ENCODE measurements at regions not wholly inside any gene's neighbourhood (a gene's known extent, or its start where the extent isn't known, plus 50 kb on each side); places are given as distances from the start of the nearest gene placed in this dataset.

DNA sequence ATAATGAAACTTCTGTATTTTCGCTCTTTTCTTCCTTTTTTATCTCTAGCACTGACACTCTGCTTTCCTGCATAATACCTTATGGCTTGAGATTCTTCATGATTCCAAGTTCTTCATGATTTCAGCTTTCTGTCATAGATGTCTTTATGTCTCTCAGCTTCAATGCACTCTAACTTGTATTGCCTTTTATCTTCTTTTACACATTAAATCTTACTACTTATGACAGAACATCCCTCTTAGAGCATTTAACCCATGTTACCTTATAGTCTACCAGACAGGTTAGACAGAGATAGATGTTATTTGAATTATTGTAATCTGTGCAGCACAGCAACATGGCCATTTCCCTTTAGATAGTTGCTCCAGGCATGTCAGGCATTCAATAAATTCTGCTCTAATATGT, 1475.7 kb upstream of the TMEFF2 start:
- TF ChIP-seq CTCF (conservative IDR thresholded peaks at IDR 0.05) (no peak), EZH2 (IDR thresholded peaks at IDR 0.05; ENCODE audit: low read depth) (no peak)

Data from PC-9 (cell line).